Neural cell (in vitro differentiated cells): ENCODE measurements at regions not wholly inside any gene's neighbourhood (a gene's known extent, or its start where the extent isn't known, plus 50 kb on each side); places are given as distances from the start of the nearest gene placed in this dataset.

Experiments used
- EP300 ChIP-seq: fragments of 450-650 bp; conservative IDR thresholded peaks from 2 replicates; pipeline ENCODE4 v1.6.1; 2014; ENCODE audit warnings: antibody characterized with exemption, mild to moderate bottlenecking, moderate library complexity; ENCODE audit not compliant: poor library complexity, severe bottlenecking
- MXI1 ChIP-seq: fragments of 450-650 bp; conservative IDR thresholded peaks from 2 replicates; pipeline ENCODE4 v1.6.1; 2014; ENCODE audit warnings: antibody characterized with exemption, mild to moderate bottlenecking; ENCODE audit not compliant: poor library complexity, severe bottlenecking
- POLR2AphosphoS5 ChIP-seq: IDR thresholded peaks from 2 replicates; pipeline ENCODE4 v1.6.1; 2012
- SMC3 ChIP-seq: fragments of 450-650 bp; conservative IDR thresholded peaks from 2 replicates; pipeline ENCODE4 v1.6.1; 2014; ENCODE audit warnings: antibody characterized with exemption, mild to moderate bottlenecking, moderate library complexity; ENCODE audit not compliant: poor library complexity
- TF ChIP-seq, protein P1 (sequence below): fragments of 450-650 bp; IDR thresholded peaks from 2 replicates; pipeline ENCODE4 v1.5.1; 2014; ENCODE audit warnings: antibody characterized with exemption, mild to moderate bottlenecking, moderate library complexity; ENCODE audit not compliant: poor library complexity, severe bottlenecking

DNA sequence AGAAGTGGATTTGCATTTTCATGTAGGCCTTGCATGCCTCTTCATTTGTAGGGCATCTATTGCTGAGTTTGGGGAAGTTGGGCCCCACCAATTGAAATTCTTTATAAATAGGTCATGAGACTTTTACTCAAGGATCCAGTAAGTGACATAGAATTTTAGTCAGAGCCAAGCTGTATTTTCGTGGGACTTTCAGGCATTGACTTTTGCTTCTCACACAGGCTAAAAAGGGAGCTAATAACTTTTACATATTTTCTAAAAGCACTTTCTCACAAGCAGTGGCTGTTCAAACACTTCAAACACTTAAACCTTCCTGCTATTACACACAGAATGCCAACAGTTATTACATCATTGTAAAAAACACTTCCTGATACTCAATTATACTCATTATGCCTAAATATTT is 260.5 kb downstream of the MSRB3 start:
- TF ChIP-seq SMC3 (no peak), POLR2AphosphoS5 (no peak), MXI1 (no peak), EP300 (no peak)
- TF ChIP-seq, protein P1, sequence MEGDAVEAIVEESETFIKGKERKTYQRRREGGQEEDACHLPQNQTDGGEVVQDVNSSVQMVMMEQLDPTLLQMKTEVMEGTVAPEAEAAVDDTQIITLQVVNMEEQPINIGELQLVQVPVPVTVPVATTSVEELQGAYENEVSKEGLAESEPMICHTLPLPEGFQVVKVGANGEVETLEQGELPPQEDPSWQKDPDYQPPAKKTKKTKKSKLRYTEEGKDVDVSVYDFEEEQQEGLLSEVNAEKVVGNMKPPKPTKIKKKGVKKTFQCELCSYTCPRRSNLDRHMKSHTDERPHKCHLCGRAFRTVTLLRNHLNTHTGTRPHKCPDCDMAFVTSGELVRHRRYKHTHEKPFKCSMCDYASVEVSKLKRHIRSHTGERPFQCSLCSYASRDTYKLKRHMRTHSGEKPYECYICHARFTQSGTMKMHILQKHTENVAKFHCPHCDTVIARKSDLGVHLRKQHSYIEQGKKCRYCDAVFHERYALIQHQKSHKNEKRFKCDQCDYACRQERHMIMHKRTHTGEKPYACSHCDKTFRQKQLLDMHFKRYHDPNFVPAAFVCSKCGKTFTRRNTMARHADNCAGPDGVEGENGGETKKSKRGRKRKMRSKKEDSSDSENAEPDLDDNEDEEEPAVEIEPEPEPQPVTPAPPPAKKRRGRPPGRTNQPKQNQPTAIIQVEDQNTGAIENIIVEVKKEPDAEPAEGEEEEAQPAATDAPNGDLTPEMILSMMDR, result no peak
